SK-N-MC (cell line): ENCODE measurements at regions not wholly inside any gene's neighbourhood (a gene's known extent, or its start where the extent isn't known, plus 50 kb on each side); places are given as distances from the start of the nearest gene placed in this dataset.

Experiments used
- EZH2 ChIP-seq: fragments of 200-600 bp; sonication (generic); IDR thresholded peaks from one replicate; pipeline ENCODE4 v1.6.1; 2017; ENCODE audit warnings: antibody characterized with exemption
- POLR2AphosphoS5 ChIP-seq: IDR thresholded peaks from 2 replicates; pipeline ENCODE4 v1.6.1; 2012; ENCODE audit warnings: mild to moderate bottlenecking, low read depth, low read length, borderline replicate concordance

- TF ChIP-seq POLR2AphosphoS5 (no peak), EZH2 (no peak)
Observed at GRCh38 chrX:7500386-7500785, 342.6 kb upstream of the VCX start.
